ENCODE measurements at regions not wholly inside any gene's neighbourhood (a gene's known extent, or its start where the extent isn't known, plus 50 kb on each side); places are given as distances from the start of the nearest gene placed in this dataset.
"Not testable (repeated sequence)": the region's sequence is repeated elsewhere in the genome, so short reads cannot be mapped to it uniquely, and the experiment has no call there.

DNA sequence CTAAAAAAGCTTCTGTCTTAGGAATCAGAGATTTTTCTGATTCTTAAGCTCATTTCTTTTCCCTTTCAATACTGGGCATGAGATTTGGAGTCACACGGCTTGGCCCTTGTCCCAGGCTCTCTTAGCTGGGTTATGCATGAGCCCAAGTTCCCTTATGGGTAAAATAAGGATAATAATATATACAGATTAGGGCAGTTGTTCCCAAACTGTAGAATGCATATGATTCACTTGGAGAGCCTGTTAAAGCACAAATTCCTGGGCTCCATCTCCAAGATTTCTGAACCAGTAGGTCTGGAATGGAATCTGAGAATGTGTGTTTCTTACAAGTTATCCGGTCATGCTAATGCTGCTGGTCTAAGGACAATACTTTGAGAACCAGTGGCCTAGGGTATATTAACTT lies 154.0 kb downstream of the REEP3 start:
- no peak for DNase-seq (ENCODE audit: low read depth in 2 of 2)

DNA sequence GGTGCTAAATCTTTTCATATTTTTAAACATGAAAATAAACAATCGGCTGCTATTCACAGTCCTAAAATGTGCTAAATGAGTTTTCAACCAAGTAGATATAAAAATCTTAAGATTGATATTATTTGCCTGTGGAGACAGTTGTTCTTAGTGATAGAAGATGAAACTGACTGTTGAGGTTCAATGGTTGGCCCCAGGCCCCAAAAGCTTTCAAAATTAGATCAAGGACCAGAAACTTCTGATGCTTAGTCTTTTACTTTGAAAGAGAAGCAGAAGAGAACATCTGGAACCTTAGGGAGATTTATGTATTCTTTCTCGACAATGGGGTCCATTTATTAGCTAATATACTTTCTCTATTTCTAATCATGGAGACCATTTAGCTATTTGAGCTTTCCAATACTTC lies 155.8 kb downstream of the REEP3 start:
- no peak for DNase-seq (ENCODE audit: low read depth in 2 of 2)

DNA sequence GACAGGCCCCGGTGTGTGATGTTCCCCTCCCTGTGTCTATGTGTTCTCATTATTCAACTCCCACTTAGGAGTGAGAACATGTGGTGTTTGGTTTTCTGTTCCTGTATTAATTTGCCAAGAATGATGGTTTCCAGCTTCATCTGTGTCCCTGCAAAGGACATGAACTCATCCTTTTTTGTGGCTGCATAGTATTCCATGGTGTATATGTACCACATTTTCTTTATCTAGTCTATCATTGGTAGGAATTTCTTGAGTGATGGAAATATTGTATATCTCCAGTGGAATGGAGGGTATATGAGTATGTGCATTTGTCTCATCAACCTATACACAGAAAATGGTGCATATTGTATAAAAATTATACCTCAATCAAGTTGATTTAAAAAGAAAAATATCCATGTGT lies 159.3 kb downstream of the REEP3 start:
- DNase-seq (ENCODE audit: low read depth in 2 of 2) = not testable (repeated sequence)

DNA sequence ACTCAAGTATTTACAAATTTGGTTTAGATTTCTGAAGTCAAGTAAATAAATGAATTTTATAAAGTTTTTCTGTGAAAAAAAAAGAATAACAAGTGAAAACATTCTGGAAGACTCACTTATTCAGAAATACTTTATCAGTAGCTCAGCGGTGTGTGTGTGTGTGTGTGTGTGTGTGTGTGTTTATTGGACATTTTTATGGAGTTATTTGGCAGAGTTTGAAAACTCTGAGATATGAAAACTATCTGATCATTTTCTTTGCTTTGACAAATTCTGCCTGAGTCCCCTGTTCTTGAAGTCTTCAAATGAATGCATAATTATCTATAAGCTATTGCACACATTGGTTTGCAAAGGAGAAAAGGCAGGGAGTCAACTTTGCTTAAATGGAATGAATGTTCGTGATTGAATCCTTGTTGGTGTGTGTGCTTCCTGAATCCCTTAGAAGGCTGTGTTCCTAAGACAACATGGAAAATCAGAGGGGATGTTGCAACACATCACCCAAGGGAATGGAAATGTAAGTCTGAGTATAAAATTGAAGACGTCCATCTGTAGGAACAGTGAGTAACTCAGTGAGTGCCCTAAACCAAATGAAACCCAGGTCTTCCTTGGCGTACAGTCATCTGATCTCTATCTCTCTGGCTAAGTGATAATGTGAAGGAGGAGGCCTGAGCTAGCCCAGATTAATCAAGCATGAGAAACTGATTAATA lies 160.9 kb downstream of the REEP3 start:
- DNase-seq (ENCODE audit: low read depth in 2 of 2) = no peak

DNA sequence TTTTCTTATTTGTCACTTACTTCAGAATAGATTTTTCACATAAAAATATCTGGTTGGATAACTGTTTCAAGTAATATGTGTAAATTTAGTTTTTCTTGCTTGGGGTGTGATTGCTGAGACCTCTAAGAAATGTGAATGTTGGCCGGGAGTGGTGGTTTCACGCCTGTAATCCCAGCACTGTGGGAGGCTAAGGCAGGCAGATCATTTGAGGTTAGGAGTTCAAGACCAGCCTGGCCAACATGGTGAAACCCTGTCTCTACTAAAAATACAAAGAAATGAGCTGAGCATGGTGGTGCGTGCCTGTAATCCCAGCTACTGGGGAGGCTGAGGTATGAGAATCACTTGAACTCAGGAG lies 161.5 kb downstream of the REEP3 start:
- not testable (repeated sequence) for DNase-seq (ENCODE audit: low read depth in 2 of 2)

DNA sequence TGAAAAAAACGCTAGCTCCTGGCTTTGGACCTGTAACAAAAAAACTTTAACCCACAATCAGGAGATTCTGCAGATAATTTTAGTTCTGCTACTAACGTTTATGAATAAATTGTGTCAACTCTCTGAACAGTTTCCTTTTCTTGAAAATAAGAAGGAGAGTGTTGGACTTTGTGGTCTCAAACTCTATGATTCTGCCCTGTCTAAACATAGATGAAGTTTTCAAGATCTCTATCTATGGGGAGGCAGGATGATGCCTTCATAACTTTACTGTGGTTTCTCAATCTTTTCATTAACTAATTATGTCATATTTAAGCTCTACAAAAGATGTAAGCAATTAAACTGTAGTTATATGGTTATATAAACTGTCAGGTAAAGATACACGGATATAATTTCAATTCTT lies 162.0 kb downstream of the REEP3 start:
- no peak for DNase-seq (ENCODE audit: low read depth in 2 of 2)

DNA sequence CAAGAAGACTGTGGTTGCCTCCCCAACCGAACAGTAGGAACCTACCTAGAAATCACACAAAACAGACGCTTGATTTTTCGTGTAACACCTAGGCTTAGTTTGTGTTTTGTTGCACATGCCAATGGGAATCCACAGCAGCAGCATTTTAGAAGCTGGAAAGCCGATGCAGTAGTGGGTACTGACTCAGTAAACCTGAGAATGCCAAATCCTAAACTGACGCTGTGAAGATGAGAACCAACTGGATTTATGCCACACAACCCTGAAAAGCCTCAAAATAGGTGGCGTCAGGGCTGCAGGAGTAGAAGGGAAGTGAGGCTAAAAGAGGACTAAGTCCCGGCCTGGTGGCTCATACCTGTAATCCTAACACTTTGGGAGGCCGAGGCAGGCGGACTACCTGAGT lies 162.5 kb downstream of the REEP3 start:
- no peak for DNase-seq (ENCODE audit: low read depth in 2 of 2)

DNA sequence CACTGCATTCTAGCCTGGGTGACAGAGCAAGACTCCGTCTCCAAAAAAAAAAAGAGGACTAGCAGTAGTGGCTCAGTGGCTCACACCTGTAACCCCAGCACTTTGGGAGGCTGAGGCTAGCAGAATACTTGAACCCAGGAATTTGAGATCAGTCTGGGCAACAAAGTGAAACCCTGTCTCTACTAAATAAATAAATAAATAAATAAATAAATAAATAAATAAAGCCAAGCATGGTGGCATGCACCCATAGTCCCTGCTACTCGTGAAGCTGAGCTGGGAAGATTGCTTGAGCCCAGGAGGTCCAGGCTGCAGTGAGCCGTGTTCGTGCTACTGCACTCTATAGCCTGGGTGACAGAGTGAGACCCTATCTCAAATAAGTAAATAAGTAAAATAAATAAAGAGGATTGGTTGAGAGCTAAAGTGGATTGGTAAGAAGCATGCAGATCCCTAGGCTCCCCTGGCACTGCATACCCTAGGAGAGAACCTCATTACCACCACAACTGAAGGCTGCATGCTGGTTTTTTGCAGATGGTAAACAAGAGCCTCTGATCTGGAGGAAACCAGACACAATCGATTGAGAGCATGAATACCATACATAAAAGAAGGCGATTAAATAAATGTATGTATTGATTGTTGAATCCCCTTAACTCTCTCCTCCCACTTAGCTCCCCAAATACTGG lies 163.2 kb downstream of the REEP3 start:
- no peak for DNase-seq (ENCODE audit: low read depth in 2 of 2)

DNA sequence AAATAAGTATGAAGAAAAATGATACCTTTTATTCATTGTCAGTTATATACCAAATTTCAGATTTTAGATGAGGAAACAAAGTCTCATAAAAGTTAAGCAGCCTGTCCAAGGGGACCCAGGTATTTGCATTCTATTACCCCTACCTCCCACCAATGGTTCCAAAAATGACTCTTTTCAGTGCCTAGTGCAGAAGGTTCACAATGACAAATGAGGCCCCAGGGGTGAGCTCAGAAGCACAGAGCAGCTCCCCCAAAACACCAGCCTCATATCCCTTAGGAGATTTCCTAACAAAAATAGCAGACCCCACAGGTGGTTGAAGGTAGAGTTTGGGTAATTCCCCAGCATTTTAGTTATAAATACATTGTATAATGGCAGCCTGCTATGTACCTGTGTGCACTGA lies 168.6 kb downstream of the REEP3 start:
- no peak for DNase-seq (ENCODE audit: low read depth in 2 of 2)

DNA sequence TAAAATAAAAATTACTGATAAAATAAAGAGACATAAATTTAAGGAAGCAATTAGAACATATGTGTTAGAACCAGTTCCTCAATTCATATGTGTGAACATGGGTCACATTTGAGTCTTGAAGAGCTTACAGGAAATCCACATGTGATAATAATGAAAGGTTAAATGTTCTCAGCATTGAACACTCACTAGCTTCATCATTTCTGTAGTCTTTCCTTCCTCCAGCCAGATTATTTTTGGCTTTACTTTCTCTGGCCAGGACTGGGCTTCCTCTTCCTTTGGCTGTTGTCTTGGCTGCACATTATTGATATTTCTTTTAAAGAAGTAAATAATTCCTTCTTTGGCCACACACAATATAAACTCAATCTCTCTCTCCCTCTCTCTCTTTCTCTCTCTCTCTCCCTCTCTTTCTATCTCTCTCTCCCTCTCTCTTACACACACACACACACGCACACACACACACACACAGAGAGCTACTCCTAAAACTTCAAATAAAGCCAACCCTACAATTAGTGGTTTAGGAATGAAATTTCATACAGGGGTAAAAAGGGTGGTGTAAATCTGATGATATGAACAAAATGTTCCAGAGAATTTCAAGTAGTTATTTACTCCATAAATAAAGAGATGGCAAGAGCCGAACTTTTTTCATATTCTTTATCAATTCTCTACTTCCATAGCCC lies 171.2 kb downstream of the REEP3 start:
- no peak for DNase-seq (ENCODE audit: low read depth in 2 of 2)

DNA sequence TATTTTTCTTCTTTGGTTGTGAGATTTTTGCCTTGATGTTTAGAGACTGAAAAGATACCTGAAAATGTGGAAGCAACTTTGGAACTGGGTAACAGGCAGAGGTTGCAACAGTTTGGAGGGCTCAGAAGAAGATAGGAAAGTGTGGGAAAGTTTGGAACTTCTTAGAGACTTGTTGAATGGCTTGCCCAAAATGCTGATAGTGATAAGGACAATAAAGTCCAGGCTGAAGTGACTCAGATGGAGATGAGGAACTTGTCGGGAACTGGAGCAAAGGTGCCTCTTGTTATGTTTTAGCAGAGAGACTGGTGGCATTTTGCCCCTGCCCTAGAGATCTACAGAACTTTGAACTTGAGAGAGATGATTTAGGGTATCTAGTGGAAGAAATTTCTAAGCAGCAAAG lies 171.8 kb downstream of the REEP3 start:
- not testable (repeated sequence) for DNase-seq (ENCODE audit: low read depth in 2 of 2)

DNA sequence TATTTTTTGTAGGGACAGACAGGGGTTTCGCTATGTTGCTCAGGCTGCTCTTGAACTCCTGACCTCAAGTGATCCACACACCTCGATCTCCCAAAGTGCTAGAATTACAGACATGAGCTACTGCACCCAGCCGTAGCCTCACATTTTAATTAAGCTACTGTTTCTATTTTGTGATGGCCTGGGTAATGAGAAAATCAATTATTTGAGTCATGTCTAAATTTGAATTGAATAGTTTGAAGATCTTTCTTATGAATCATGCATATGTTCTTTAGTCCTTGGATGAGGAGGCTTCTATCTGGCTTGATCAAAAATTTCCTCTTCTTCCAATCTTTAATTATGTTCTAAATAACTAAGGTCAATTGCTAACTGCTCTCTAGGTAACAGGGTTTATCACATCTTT lies 175.0 kb downstream of the REEP3 start:
- DNase-seq (ENCODE audit: low read depth in 2 of 2) = no peak

DNA sequence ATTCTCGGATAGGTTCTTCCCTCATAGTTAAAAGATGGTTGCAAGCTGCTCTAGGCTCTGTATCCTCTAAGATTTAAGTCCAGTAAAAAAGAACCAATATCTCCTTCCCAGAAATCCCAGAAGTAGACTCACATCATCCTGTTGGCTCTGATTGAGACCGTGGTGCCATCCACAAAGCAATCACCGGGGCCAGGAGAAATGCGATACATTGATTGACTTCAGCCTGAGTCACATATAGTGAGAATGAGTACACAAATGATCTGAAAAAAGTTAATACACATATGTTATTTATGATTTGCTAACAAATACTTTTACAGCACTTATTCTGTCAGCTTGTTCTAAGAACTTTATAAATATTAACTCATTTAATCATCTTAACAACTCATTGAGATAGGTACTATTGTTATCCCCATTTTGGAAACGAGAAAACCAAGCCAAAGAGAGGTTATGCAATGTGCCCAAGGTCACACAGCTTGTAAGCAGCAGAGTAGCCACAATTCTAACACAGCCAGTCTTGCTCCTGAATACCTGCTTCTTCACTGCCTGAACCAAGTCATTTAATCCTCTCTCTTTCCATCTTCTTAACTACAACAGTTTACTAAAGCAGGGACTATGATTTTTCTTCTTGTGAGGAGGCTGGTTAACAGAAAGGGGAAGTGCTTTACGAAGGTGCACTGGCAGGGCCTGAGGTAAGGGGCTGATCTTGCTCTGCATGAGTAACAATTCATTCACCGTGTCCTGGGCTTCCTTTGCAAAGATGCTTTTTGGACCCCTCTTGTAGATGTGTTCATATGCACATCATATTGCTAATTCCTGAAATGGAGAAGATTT lies 177.0 kb downstream of the REEP3 start:
- DNase-seq (ENCODE audit: low read depth in 2 of 2) = no peak

DNA sequence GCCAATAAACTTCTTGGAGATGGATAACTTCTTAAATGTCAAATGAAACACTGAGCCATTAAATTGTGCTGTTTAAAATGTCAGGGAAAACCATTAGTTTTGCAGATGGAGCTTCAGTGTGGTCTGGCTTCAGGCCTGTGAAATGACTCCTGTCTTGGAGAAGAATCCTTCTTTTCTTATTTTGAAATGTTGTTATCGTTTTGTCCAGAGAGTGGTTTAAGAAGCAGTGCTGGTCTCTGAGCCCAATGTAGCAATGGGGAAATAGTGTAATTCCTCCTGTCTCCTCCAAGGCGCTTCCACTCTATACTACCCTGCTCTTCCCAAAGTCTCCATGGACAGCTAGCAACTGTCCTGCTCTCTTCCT lies 177.6 kb downstream of the REEP3 start:
- DNase-seq (ENCODE audit: low read depth in 2 of 2) = no peak

DNA sequence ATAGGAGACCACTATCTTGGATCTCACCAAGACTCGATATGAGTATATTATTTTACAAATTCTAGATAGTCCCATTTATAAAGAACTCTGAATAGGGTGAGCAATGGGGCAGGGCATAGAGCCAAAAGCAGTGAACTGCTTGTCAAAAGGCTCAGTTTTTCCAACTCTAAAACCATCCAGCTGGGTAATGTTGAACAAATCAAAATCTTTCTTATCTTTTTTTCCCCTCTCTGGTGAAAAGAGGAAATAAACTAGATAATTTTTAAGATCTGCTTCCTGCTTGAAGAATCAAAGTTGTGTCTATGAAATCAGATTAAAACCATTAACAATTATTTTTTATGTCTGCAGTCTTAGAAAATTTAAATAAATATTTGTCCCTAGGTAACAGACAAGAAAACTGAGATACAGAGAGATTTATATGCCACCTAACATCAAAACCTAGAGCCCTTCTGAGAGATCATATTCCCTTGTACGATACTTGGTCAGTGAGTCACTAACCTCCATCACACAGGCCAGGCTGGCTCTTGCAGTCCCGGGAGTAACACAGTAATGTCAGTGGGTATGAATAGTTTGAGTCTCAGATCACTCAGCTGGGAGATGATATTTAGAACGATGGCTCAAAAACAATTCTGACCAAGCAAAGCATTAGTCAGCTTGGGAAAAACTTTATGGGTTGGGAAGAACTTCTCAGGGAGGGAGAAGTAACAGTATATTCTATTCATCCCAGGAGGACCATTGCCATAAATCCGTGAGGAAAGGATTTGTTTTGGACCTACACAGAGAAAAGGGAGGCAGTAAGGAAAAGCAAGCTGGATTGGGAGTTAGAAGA lies 178.8 kb downstream of the REEP3 start:
- DNase-seq (ENCODE audit: low read depth in 2 of 2) = no peak

DNA sequence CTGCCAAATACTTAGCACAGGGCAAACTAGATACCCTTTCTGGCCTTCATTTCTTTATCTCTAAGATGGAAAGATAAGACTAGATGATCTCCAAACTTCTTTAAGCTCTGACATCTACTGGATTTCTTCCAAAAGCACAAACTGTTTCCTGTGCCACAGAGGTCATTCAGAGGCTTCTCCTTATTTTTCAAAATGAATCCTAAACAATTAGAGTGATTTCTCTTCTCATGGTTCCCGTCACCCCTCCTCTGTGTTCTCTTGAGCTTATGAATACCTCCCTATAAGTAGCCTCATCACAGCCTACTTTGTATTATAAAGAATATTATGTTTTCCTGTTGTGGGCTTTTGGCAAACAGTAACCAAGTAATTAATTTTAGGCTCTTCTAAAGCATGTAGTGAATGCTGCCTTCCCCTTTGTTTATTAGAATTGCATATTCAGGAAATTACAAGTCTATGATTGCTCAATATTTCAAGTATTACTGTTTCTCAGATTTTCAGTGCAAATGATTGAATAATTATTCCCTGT lies 179.5 kb downstream of the REEP3 start:
- DNase-seq (ENCODE audit: low read depth in 2 of 2) = no peak

DNA sequence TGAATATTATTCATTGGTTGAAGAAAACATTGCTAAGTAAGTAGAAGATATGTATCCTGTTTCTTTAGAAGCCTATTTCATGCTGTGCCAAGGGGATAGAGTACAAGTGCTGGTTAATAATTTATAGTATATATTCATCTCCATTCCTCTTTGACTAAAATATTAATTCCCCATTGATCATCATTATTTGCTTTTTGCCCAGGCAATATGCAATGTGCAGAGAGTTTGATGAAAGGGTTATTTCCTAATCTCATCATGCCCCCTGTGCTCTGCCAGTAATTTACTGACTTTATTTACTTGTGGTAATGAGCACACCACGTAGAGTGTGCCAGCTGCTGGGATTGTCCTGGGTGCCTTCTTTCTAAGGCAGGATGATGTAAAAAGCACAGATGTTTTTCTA lies 180.9 kb downstream of the REEP3 start:
- DNase-seq (ENCODE audit: low read depth in 2 of 2) = no peak

DNA sequence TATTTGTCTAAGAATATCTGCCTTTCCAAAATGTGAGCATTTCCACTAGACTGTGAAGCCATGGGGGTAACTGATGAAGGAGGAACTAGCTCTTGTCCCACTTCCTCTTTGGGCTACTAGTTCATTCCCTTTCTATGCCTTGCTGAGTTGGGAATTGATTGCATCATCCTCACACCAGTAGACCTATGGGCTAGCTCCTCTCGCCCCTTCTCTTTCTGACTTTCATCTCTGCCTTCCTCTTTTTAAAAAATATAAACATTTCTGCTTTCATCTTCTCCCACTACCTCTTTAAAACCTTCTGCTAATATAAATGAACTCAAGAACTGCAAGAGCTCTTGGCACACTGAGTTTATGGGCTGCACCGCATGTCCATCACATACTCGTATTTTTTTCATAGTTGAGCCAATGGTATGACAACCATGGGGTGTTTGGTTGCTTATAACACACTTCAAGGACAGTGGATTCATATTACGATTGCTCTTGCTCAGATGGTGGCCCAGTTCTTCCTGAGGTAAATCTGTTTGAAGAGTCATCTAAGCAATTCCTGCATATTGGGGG lies 182.0 kb downstream of the REEP3 start:
- DNase-seq (ENCODE audit: low read depth in 2 of 2) = no peak

DNA sequence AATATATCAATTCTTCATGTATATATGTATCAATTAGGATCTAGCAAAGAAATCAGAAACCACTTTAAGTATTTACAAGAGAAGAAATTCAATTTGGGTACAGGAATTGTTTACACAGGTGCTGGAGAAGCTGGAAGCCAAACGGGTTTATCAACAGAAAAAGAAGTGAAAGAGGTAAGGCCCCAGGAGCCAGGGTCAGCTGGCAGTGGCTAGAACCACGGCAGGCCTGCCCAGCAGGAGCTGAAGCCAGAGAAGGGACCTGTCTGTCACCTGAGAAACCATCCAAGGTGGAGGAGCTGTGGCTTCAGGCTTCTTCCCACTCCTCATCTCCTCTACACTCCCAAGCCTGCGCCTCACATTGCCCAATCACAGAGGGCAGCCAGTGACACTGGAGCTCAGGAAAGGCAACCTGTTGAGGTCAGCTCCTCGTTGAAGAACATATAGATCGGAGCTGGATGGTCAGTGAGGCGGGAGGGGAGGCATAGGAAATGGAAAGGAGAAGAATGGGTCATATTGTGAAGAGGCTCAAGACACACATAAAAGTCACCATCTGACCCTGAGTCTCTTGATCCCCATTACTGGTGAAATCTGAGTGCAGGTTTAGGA lies 182.6 kb downstream of the REEP3 start:
- no peak for DNase-seq (ENCODE audit: low read depth in 2 of 2)

DNA sequence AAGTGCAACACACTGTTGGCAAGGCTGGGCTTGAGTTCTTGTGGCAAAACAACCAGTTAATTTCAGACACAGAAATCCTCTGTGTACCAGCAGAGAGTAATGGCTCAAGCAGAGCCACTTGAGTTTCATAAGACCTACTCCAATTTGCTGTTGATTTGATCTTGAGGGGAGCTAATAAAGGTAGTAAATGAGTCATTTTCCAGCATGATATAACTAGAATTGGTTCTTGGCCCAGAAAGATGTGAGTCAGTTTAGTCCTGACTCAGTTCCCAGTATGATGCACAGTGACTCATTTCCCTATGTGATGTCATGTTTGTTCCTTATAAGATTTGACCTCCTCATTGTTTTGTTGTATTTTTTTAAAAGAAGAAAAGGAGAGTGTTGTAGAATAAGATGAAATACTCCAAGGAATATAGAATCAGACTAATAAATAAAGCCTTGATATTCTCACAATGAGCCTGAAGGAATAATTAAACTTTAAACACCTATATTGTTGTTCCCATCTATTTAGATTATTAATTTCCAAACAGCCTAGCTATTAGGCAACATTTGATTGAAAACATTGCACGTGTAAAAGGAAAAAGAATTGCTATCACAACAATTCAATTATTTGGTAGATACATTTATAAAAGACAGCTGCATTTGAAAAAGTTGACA lies 186.2 kb downstream of the REEP3 start:
- peak in 1 of 2 donors; percentile 8 for DNase-seq (ENCODE audit: low read depth in 2 of 2)
